ENCODE measurements at regions not wholly inside any gene's neighbourhood (a gene's known extent, or its start where the extent isn't known, plus 50 kb on each side); places are given as distances from the start of the nearest gene placed in this dataset.

DNA sequence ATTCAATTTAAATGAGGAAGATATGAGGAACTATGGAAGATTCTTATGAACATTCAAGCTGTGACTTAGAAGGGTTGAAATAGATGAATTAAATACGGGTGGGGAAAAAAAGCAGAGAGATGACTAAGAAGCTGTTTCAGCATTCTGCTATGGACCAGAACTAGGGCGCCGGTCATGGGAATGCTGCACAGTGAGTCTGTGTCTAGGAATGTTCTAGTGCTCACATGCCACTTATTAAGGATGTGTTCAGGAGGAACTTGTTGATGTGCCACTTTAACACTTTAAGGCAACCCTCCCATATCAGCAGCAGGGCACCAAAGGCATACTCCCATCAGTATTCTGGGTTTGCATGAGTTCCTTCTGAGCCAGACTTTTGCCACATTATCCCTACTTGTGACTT lies 152.1 kb downstream of the POSTN start:
- Mint-ChIP-seq H3K9me3 (ENCODE audit: low read depth) (no peaks in the 10 kb centered on the region), H3K27ac (no peak overlapping the region), H3K4me1 (ENCODE audit: low read depth) (no peaks in the 10 kb centered on the region), H3K4me3 (ENCODE audit: low read depth) (no peak overlapping the region), H3K36me3 (ENCODE audit: insufficient read depth) (no peaks in the 10 kb centered on the region), H3K27me3 (no peaks in the 10 kb centered on the region)
- TF ChIP-seq, protein P1, sequence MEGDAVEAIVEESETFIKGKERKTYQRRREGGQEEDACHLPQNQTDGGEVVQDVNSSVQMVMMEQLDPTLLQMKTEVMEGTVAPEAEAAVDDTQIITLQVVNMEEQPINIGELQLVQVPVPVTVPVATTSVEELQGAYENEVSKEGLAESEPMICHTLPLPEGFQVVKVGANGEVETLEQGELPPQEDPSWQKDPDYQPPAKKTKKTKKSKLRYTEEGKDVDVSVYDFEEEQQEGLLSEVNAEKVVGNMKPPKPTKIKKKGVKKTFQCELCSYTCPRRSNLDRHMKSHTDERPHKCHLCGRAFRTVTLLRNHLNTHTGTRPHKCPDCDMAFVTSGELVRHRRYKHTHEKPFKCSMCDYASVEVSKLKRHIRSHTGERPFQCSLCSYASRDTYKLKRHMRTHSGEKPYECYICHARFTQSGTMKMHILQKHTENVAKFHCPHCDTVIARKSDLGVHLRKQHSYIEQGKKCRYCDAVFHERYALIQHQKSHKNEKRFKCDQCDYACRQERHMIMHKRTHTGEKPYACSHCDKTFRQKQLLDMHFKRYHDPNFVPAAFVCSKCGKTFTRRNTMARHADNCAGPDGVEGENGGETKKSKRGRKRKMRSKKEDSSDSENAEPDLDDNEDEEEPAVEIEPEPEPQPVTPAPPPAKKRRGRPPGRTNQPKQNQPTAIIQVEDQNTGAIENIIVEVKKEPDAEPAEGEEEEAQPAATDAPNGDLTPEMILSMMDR (IDR thresholded peaks at IDR 0.05; ENCODE audit: unreplicated experiment): no peak
- no peak for DNase-seq (ENCODE audit: low spot score, unreplicated experiment)

DNA sequence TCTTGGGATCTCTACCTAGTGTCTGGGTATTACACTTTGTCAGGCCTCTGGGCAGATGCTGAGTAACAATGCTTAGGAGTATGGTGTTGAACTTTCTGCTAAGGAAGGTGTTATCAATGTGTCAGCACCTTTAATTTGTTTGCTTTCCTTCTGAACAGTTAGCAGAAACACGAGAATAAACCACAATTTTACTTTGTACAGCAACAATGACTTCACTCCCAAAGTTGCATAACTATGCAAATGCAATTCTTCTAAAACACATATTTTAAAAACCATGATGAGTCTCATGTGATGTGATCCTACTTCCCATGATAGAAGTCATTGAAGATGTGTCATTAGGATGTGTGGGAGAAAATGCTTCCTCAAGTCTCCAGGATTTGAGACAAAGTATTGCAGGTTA lies 155.0 kb downstream of the POSTN start:
- H3K36me3 Mint-ChIP-seq (ENCODE audit: insufficient read depth): no peaks in the 10 kb centered on the region

DNA sequence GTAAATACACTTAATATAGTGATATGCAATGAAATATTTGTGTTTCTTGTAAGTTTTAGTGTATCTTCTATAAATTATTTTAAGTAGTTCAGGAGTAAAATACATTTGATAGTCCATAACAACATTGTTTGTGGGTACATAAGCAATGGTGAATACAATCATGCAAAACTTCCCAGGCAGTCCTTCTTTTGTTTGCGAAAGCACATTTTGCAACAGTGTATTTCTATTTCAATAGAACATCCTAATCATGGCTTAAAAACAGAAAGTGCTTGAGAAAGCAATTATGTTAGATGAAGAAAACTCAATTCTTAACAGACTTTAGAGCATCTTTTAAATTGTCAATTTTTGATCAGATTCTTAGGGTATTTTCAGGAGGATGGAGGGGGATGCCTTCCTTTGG lies 155.6 kb downstream of the POSTN start:
- H3K4me3 Mint-ChIP-seq (ENCODE audit: low read depth): no peak overlapping the region
- no peaks in the 10 kb centered on the region for H3K27me3 Mint-ChIP-seq
- TF ChIP-seq, protein P1 (IDR thresholded peaks at IDR 0.05; ENCODE audit: unreplicated experiment): no peak
- H3K9me3 Mint-ChIP-seq (ENCODE audit: low read depth): peaks cover 5% of the 10 kb centered on the region
- H3K36me3 Mint-ChIP-seq (ENCODE audit: insufficient read depth): no peaks in the 10 kb centered on the region
- no peak for DNase-seq (ENCODE audit: low spot score, unreplicated experiment)
- no peak overlapping the region for H3K27ac Mint-ChIP-seq
- no peaks in the 10 kb centered on the region for H3K4me1 Mint-ChIP-seq (ENCODE audit: low read depth)

More for the DNA sequence above, 155.0 kb downstream of the POSTN start:
- Mint-ChIP-seq H3K4me3 (ENCODE audit: low read depth) (no peak overlapping the region), H3K4me1 (ENCODE audit: low read depth) (no peaks in the 10 kb centered on the region), H3K27me3 (no peaks in the 10 kb centered on the region), H3K27ac (no peak overlapping the region), H3K9me3 (ENCODE audit: low read depth) (peaks cover 5% of the 10 kb centered on the region)
- TF ChIP-seq, protein P1 (IDR thresholded peaks at IDR 0.05; ENCODE audit: unreplicated experiment): no peak
- DNase-seq (ENCODE audit: low spot score, unreplicated experiment): no peak

DNA sequence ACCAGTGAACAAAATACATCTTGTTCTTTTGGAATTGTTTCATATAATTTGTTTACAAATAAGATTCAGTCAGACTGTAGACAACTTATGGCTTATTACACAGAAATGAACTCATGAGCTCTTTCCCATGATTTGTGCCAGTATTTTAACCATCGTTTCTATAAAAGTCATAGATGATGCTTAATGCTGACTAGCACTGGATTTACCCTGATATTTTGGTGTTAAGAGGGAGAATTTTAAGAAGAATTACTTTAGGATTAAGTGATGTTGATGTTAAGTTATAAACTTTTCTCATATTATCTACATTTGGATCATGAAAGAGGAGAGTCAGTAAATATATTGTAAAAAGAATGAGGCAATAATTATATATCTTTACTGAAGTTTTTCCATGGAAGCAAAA lies 162.7 kb downstream of the POSTN start:
- Mint-ChIP-seq H3K27ac (no peak overlapping the region), H3K4me3 (ENCODE audit: low read depth) (no peak overlapping the region), H3K36me3 (ENCODE audit: insufficient read depth) (no peaks in the 10 kb centered on the region), H3K4me1 (ENCODE audit: low read depth) (no peaks in the 10 kb centered on the region), H3K27me3 (no peaks in the 10 kb centered on the region), H3K9me3 (ENCODE audit: low read depth) (peaks cover under 1% of the 10 kb centered on the region)
- DNase-seq (ENCODE audit: low spot score, unreplicated experiment): no peak
- TF ChIP-seq, protein P1 (IDR thresholded peaks at IDR 0.05; ENCODE audit: unreplicated experiment): no peak

DNA sequence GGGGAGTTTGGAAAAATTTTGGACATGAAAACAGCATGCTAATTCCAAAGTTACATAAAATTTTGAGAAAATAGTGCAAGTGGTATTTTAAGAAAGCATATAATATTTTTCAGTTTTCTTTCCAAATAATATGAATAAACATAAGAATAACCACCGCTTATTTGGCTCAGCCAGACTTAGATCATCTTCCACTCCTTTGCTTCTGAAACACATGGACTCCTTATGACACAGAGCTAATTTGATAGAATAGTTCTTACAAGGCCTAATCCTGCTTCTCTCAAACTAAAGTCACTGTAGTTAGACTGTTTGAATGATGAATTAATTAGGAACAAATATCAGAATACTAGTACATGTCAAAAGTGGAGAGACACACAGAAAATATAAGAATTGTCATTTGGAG lies 165.5 kb downstream of the POSTN start:
- TF ChIP-seq, protein P1 (IDR thresholded peaks at IDR 0.05; ENCODE audit: unreplicated experiment): no peak
- no peak for DNase-seq (ENCODE audit: low spot score, unreplicated experiment)
- H3K27ac Mint-ChIP-seq: no peak overlapping the region
- no peak overlapping the region for H3K4me3 Mint-ChIP-seq (ENCODE audit: low read depth)
- H3K4me1 Mint-ChIP-seq (ENCODE audit: low read depth): no peaks in the 10 kb centered on the region
- no peaks in the 10 kb centered on the region for H3K9me3 Mint-ChIP-seq (ENCODE audit: low read depth)
- H3K36me3 Mint-ChIP-seq (ENCODE audit: insufficient read depth): no peaks in the 10 kb centered on the region
- no peaks in the 10 kb centered on the region for H3K27me3 Mint-ChIP-seq
